ENCODE measurements at regions not wholly inside any gene's neighbourhood (a gene's known extent, or its start where the extent isn't known, plus 50 kb on each side); places are given as distances from the start of the nearest gene placed in this dataset.
"Not testable (repeated sequence)": the region's sequence is repeated elsewhere in the genome, so short reads cannot be mapped to it uniquely, and the experiment has no call there.

GRCh38 chr10:53430127-53430891 lies 657.7 kb upstream of the MBL2 start:
- no peak for DNase-seq

- DNase-seq = no peak
These were observed 649.8 kb upstream of the MBL2 start for GRCh38 chr10:53422223-53422888.

DNA sequence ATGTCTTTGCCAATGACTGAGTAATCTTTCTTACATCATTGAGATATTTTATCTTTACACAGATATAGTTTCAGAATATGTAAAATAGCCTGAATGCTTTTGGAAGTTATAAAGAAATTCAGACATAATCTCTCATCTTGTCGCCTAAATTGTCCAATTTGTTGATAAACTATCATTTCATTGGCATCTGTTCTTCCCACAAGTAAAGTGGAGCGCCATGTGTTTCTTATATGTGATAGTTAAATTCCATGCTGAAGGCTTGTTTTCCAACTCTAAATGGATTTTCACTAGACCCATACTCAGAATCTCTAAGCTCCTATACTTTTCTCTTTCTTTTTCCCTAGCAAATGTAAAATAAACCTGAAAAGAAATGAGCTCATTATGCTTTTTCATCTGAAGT lies 640.1 kb upstream of the MBL2 start:
- DNase-seq = no peak

GRCh38 chr10:53406532-53406931 lies 633.9 kb upstream of the MBL2 start:
- no peak for DNase-seq

DNA sequence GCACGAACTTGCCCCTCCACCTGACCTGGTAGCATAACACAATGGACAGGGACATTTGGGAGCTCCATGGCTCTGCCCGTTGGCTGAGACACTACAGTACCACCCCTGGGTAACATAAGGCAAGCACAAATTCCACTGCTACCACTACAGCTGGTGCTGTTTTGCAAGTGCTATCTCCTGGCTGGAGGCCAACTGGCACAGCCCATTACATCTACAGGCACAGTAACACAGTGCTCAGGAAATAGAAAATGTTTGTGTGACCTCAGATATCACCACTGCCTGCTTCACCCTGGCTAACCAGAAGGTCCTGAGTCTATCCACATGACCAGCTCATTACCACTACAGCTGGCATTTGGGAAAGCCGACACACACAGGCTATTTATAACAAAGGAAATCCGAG lies 631.1 kb upstream of the MBL2 start:
- DNase-seq = no peak

- DNase-seq = no peak
These were observed 630.0 kb upstream of the MBL2 start for GRCh38 chr10:53402594-53402993.

GRCh38 chr10:53401536-53401935 lies 629.0 kb upstream of the MBL2 start:
- DNase-seq = no peak

- DNase-seq = no peak
These were observed 624.3 kb upstream of the MBL2 start for GRCh38 chr10:53396876-53397275.

DNA sequence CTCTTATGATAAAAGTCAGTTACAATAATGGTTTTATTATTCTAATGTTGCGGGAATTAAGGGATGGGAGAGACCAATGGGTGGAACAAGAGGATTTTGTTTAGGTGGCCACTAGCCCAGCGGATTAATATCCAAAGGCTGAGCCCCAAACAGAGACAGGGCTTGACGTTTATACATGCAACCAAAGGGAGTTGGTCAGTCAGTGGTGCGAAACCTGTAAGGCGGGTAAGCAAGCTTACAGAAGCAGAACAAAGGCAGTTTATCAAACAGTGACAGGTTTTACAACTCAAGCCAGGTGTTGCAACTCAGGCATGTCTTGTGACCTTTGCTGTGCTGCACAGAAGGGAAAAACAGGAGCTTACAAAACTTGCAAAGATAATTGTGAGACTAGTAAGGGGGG lies 622.9 kb upstream of the MBL2 start:
- DNase-seq = no peak

DNA sequence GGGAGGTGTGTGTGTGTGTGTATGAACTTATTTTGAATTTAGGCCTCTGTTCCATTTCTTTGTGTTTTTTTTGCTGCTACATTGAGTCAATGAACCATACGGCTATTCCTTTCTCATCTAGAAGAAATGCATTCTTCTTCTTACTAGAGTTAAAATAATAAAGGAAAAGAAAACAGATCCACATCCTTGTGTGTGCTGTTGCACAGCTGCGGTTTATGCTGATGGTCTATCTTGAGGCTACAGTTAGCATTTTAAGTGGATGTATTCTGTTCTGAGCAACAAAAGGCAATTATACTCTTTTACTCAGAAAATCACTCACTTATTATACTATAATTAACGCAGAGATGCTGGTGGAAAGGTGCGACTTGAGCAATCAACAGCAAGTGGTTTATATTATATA lies 615.0 kb upstream of the MBL2 start:
- no peak for DNase-seq

GRCh38 chr10:53382543-53382942 lies 610.0 kb upstream of the MBL2 start:
- DNase-seq = no peak

DNA sequence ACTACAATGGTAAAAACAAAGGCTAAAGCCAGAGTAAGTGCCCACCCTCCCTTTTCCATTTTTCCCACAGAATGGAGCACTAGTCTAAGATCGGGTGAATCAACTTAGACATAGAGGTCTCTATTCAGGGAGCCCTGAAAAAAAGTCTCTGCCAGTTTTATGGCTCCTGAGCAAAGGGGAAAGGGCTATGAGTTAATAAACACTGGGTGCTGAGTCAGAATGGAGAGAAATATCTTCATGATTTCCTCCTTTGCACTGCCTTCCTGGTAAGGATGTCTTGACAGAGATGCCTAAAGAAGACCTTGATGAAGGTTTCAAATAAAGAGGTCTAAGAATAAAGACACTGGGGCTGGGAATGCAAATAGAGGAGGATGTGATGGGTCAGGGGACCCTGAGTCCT lies 607.4 kb upstream of the MBL2 start:
- no peak for DNase-seq

GRCh38 chr10:53370347-53370746 lies 597.8 kb upstream of the MBL2 start:
- DNase-seq = no peak

DNA sequence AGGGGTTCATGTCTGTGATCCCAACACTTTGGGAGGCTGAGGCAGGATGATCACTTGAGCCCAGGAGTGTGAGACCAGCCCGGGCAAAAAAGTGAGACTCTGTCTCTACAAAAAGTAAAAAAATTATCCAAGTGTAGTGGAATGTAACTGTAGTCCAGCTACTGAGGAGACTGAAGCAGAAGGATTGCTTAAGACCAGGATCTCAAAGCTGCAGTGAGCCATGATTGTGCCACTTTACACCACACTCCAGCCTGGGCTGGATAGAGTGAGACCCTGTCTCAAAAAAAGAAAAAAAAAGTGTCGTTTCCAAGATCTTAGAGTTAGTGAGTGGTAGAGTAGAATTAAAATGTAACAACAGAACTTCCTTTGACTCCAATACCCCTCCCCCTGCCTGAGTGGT lies 589.4 kb upstream of the MBL2 start:
- no peak for DNase-seq

DNA sequence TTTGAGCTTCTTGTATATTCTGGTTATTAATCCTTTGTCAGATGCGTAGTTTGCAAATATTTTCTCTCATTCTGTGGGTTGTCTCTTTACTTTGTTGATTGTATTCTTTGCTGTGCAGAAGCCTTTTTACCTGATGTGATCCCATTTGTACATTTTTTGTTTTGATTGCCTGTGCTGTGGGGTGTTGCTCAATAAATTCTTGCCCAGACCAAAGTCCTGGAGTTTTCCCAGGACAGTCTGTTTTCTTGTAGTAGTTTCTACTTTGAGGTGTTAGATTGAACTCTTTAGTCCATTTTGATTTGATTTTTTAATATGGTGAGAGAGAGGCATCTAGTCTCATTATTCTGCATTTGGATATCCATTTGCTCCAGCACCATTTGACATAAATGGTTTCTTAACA lies 588.7 kb upstream of the MBL2 start:
- DNase-seq = no peak

DNA sequence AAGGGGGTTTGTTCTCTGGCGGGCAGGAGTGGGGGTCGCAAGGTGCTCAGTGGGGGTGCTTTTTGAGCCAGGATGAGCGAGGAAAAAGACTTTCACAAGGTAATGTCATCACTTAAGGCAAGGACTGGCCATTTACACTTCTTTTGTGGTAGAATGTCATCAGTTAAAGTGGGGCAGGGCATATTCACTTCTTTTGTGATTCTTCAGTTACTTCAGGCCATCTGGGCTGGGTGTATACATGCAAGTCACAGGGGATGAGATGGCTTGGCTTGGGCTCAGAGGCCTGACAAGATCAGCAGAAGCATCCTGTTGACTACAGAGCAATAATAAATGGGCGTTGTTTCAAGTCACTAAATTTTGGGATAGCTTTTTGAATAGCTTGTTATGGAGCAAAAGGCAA lies 586.4 kb upstream of the MBL2 start:
- DNase-seq = not testable (repeated sequence)

DNA sequence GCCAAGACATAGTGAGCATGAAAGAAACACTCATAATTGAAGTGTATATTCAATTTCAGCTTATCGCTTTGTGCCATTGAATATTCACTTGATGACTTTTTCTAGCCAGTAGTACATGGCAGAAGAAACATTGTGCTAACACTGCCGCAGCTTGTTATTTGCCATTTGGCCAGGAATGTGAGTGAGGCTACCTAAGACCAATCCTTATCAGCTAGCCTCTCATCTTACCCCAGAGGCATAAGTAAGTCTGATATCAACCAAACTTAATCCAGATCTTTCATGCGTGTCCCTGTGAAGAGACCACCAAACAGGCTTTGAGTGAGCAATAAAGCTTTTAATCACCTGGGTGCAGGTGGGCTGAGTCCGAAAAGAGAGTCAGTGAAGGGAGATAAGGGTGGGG lies 586.0 kb upstream of the MBL2 start:
- no peak for DNase-seq

- no peak for DNase-seq
These were observed 585.0 kb upstream of the MBL2 start for GRCh38 chr10:53357587-53357986.

DNA sequence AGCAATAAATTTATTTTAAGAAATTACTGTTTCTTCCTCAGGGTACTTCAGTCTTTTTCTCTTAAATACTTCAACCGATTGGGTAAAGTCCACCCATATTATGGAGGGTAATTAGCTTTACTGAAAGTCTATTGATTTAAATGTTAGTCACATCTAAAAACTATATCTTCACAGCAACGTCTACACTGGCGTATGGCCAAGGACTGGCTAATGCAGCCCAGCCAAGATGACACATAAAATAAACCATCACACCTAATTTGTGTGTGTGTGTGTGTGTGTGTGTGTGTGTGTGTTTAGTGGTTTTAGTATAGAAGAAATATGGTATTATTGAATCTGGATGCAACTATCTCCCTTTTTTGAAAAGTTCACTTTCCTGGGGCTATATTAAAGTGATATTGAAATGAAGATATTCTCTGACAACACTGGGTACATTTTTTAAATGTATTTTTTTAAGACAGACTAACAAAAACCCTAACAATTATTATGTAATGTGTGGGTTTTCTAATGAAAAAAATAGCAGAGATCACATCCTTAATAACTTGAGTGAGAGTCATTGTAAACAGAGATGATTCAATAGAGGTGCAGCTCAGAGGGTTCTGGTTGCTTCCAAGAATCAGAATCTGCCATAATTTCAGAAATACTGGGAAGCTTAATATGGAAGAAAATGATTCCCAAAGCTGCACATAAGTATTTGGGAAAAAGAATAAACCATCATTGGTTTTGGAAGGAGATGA lies 584.2 kb upstream of the MBL2 start:
- DNase-seq = no peak

DNA sequence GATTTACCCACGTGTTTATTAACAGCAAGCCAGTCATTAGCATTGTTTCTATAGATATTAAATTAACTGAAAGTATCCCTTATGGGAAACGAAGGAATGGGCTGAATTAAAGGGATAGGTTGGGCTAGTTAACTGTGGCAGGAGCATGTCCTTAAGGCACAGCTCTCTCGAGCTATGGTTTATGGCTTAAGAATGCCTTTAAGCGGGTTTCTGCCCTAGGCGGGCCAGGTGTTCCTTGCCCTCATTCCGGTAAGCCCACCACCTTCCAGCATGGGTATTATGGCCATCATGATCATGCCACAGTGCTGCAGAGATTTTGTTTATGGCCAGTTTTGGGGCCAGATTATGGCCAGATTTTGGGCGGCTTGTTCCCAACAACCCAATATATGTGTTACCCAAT lies 569.9 kb upstream of the MBL2 start:
- not testable (repeated sequence) for DNase-seq

GRCh38 chr10:53338199-53338598 lies 565.6 kb upstream of the MBL2 start:
- not testable (repeated sequence) for DNase-seq

GRCh38 chr10:53335803-53336422 lies 563.3 kb upstream of the MBL2 start:
- DNase-seq = not testable (repeated sequence)

DNA sequence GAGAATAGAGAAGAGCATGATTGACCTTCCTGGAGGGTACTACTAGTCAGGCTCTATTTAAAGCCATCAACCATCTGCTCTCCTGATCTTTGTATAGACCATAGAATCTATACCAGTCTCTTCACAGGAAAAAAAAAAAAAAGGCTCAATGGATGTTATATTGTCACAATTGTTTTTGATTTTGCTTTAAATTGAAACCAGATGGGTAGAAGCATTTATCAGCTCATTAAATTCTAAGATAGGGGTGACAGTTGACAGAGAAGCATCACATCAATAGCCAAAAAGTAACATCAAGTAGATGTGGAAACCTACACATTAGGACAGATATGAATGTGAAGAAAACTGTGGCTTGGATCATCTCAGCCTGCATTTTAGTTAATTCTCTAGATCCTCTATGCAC lies 558.9 kb upstream of the MBL2 start:
- DNase-seq = no peak

Data from T-helper 2 cell (primary cell).